Endothelial cell of umbilical vein (primary cell): ENCODE measurements at regions not wholly inside any gene's neighbourhood (a gene's known extent, or its start where the extent isn't known, plus 50 kb on each side); places are given as distances from the start of the nearest gene placed in this dataset.

Experiments used
- BruUV-seq: library from RNA; stranded (reverse); fragments of 400-500 nt; replicated peaks from 2 replicates; lab custom pipeline; 2021; lab: Mats Ljungman, UMichigan
- CTCF ChIA-PET: fragments of 300-600, 350-600 bp; sonication (Branson Sonifier 250); formaldehyde crosslinking; loops from one replicate; lab custom pipeline; 2021; ENCODE audit warnings: antibody characterized with exemption, inconsistent platforms; lab: Charles Lee
- POLR2A ChIA-PET: fragments of 300-600, 350-600 bp; sonication (Branson Sonifier 250); formaldehyde crosslinking; loops from one replicate; lab custom pipeline; 2021; ENCODE audit warnings: antibody characterized with exemption, inconsistent platforms; lab: Charles Lee
- DNase-seq: peaks from one replicate; pipeline ENCODE4 v3.0.0-alpha.2; 2011; ENCODE audit warnings: low read depth, low spot score
- FAIRE-seq: peaks from 2 replicates; lab custom pipeline; 2011; peaks lifted over from hg19 to GRCh38; lab: Jason Lieb, UNC
- H2AFZ ChIP-seq: 2 replicates; pipeline ENCODE4 v1.6.0; 2012; ENCODE audit warnings: low read depth, low read length, control low read depth, inconsistent platforms
- H3K27ac ChIP-seq: 2 replicates; pipeline ENCODE4 v1.5.1; 2011; ENCODE audit warnings: low read depth, mild to moderate bottlenecking, control low read depth, low read length, moderate library complexity; ENCODE audit not compliant: insufficient read depth
- H3K27me3 ChIP-seq, 2 experiments: 2 replicates each; pipeline versions ENCODE4 v1.6.0 to v1.6.1; 2011; ENCODE audit warnings: low read length in 2 of 2, mixed read lengths in 1 of 2; ENCODE audit not compliant: control insufficient read depth in 2 of 2, insufficient read depth in 2 of 2
- H3K36me3 ChIP-seq, 2 experiments: 2 replicates in 1 of 2; 3 replicates in 1 of 2; pipeline ENCODE4 v1.5.1; 2011; ENCODE audit warnings: low read length in 2 of 2, mild to moderate bottlenecking in 1 of 2, moderate library complexity in 1 of 2; ENCODE audit not compliant: control insufficient read depth in 2 of 2, insufficient read depth in 2 of 2; ENCODE audit errors: extremely low read depth in 1 of 2
- H3K4me1 ChIP-seq: 3 replicates; pipeline ENCODE4 v1.5.1; 2011; ENCODE audit warnings: mild to moderate bottlenecking, low read length; ENCODE audit not compliant: control insufficient read depth, insufficient read depth; ENCODE audit errors: extremely low read depth
- H3K4me2 ChIP-seq: 2 replicates; pipeline ENCODE4 v1.6.1; 2011; ENCODE audit warnings: low read length, control low read depth, mixed read lengths; ENCODE audit not compliant: insufficient read depth
- H3K4me3 ChIP-seq, 3 experiments: fragments of 200-600 bp in 1 of 3; sonication (generic), shearing (Covaris generic) in 1 of 3; replicated peaks in 1 of 3; 2 replicates each; pipeline ENCODE4 v1.5.1; 2011 to 2016; ENCODE audit warnings: control low read depth in 3 of 3, low read length in 3 of 3, mild to moderate bottlenecking in 2 of 3, inconsistent platforms in 1 of 3, low read depth in 1 of 3, moderate library complexity in 1 of 3; ENCODE audit not compliant: insufficient read depth in 1 of 3
- H3K79me2 ChIP-seq: 2 replicates; pipeline ENCODE4 v1.6.0; 2012; ENCODE audit warnings: low read length, inconsistent platforms; ENCODE audit not compliant: control insufficient read depth, insufficient read depth
- H3K9ac ChIP-seq: replicated peaks from 2 replicates; pipeline ENCODE3; 2011; ENCODE audit warnings: low read length, control low read depth; ENCODE audit not compliant: insufficient read depth; ENCODE audit errors: extremely low read depth
- H3K9me1 ChIP-seq: replicated peaks from 3 replicates; pipeline ENCODE4 v1.6.0; 2011; ENCODE audit warnings: mild to moderate bottlenecking, low read length; ENCODE audit not compliant: control insufficient read depth, insufficient read depth; ENCODE audit errors: extremely low read depth
- H3K9me3 ChIP-seq: replicated peaks from 2 replicates; pipeline ENCODE4 v1.5.1; 2012; ENCODE audit warnings: low read length, inconsistent platforms; ENCODE audit not compliant: control insufficient read depth, insufficient read depth
- H4K20me1 ChIP-seq: replicated peaks from 2 replicates; pipeline ENCODE3; 2011; ENCODE audit warnings: mild to moderate bottlenecking, low read length; ENCODE audit not compliant: control insufficient read depth, insufficient read depth; ENCODE audit errors: extremely low read depth
- CTCF ChIP-seq, 2 donors: IDR thresholded peaks; 1 replicate in 1 of 2; 2 replicates in 1 of 2; pipeline ENCODE4 v1.5.1; 2011; ENCODE audit warnings: low read length in 2 of 2, mild to moderate bottlenecking in 2 of 2, moderate library complexity in 2 of 2, control low read depth in 1 of 2, inconsistent platforms in 1 of 2, low read depth in 1 of 2; ENCODE audit not compliant: insufficient read depth in 1 of 2; ENCODE audit errors: extremely low read depth in 1 of 2
- EZH2 ChIP-seq: IDR thresholded peaks from 2 replicates; pipeline ENCODE4 v1.6.1; 2012; ENCODE audit warnings: borderline replicate concordance, low read depth, mild to moderate bottlenecking, moderate library complexity, low read length, inconsistent platforms; ENCODE audit not compliant: severe bottlenecking
- FOS ChIP-seq: IDR thresholded peaks from 2 replicates; pipeline ENCODE4 v1.6.1; 2011; ENCODE audit warnings: mild to moderate bottlenecking, low read length, moderate library complexity, borderline replicate concordance; ENCODE audit not compliant: insufficient read depth
- GATA2 ChIP-seq: IDR thresholded peaks from 2 replicates; pipeline ENCODE4 v1.7.0; 2011; ENCODE audit warnings: low read depth, mild to moderate bottlenecking, moderate library complexity, mixed read lengths, low read length; ENCODE audit not compliant: insufficient read length, insufficient read depth
- JUN ChIP-seq: IDR thresholded peaks from 2 replicates; pipeline ENCODE4 v1.6.1; 2011; ENCODE audit warnings: borderline replicate concordance, low read depth; ENCODE audit not compliant: insufficient read length, insufficient read depth
- MAX ChIP-seq: IDR thresholded peaks from 2 replicates; pipeline ENCODE4 v1.6.1; 2011; ENCODE audit not compliant: insufficient read depth, insufficient read length
- MYC ChIP-seq: IDR thresholded peaks from one replicate; pipeline ENCODE4 v1.6.1; 2011; ENCODE audit warnings: mild to moderate bottlenecking, low read depth, low read length
- POLR2A ChIP-seq: IDR thresholded peaks from 2 replicates; pipeline ENCODE4 v1.6.1; 2012; ENCODE audit warnings: low read depth, mild to moderate bottlenecking, control low read depth, low read length
- POLR2AphosphoS5 ChIP-seq: IDR thresholded peaks from 2 replicates; pipeline ENCODE4 v1.6.1; 2012; ENCODE audit warnings: low read depth, mild to moderate bottlenecking, control low read depth, low read length, moderate library complexity; ENCODE audit not compliant: insufficient read depth
- dilution Hi-C: fragments of 300-500 bp; cut with MboI; formaldehyde crosslinking; loops from one replicate; pipeline ENCODE4 v1.15.0; 2019; ENCODE audit warnings: low sequenced_read_pairs; ENCODE audit not compliant: extremely low pct_ligation_motif_present
- intact Hi-C: fragments of 100-400 bp; cut with micrococcal nuclease; formaldehyde crosslinking; loops from one replicate; pipeline ENCODE4 v1.10.0; 2022

- Histone ChIP-seq H3K27ac (no peak overlapping the region), H3K4me3 (no peak overlapping the region), H2AFZ (no peak overlapping the region), H3K9me3 (no peaks in the 10 kb centered on the region), H3K4me2 (no peak overlapping the region), H3K79me2 (no peaks in the 10 kb centered on the region), H3K9me1 (no peaks in the 10 kb centered on the region), H3K9ac (no peak overlapping the region), H3K27me3 (no peaks in the 10 kb centered on the region), H4K20me1 (no peaks in the 10 kb centered on the region), H3K4me1 (peaks cover 2% of the 10 kb centered on the region), H3K36me3 (no peaks in the 10 kb centered on the region)
- DNase-seq, result no peak
- ChIA-PET CTCF (no interaction called here), POLR2A (no interaction called here)
- FAIRE-seq, result no peak
- BruUV-seq, result no TSS peak
- no peak for TF ChIP-seq FOS
- TF ChIP-seq POLR2A, result no peak
- no peak for TF ChIP-seq POLR2AphosphoS5
- TF ChIP-seq JUN, result no peak
- no peak for TF ChIP-seq CTCF (IDR thresholded peaks at IDR 0.05; ENCODE audit: extremely low read depth in 1 of 2, insufficient read depth in 1 of 2, low read depth in 1 of 2, low read length in 2 of 2)
- TF ChIP-seq MAX, result no peak
- TF ChIP-seq EZH2, result no peak
- TF ChIP-seq MYC, result no peak
- TF ChIP-seq GATA2, result no peak
- dilution Hi-C loops, result no loop called here
- intact Hi-C loops, result loop anchor here (5.0 kb wide), 1 partner anchor 177 kb away; no protein-coding TSS in a partner anchor
These were observed 252.4 kb downstream of the EIPR1 start for GRCh38 chr2:3125001-3125760.
